ENCODE measurements at regions not wholly inside any gene's neighbourhood (a gene's known extent, or its start where the extent isn't known, plus 50 kb on each side); places are given as distances from the start of the nearest gene placed in this dataset.
"Not testable (repeated sequence)": the region's sequence is repeated elsewhere in the genome, so short reads cannot be mapped to it uniquely, and the experiment has no call there.

DNA sequence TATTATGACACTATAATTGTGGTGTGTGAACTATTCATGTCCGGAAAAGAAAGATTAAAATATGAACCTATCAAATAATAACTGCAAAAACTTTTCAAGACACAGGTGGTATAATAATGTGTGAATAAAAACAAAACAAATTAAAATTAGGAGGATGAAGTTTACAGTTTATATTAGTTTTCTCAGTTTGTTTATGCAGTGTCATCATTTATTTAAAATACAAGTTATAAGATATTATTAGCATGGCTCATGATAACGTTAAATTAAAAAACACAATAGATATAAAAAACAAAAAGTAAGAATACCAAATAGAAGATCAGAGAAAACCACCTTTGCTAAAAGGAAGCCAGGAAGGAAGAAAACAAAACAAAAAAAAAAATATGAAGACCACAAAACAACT is 963.8 kb upstream of the ALCAM start:
- in situ Hi-C loops (cut with MboI; ENCODE audit: low sequenced_read_pairs): no loop called here

- in situ Hi-C loops (cut with MboI; ENCODE audit: low sequenced_read_pairs): no loop called here
Observed at GRCh38 chr3:104411757-104412156, 955.0 kb upstream of the ALCAM start.

- in situ Hi-C loops (cut with MboI; ENCODE audit: low sequenced_read_pairs): no loop called here
Observed at GRCh38 chr3:104412608-104413580, 953.8 kb upstream of the ALCAM start.

- in situ Hi-C loops (cut with MboI; ENCODE audit: low sequenced_read_pairs): no loop called here
Observed at GRCh38 chr3:104428337-104428925, 938.3 kb upstream of the ALCAM start.

DNA sequence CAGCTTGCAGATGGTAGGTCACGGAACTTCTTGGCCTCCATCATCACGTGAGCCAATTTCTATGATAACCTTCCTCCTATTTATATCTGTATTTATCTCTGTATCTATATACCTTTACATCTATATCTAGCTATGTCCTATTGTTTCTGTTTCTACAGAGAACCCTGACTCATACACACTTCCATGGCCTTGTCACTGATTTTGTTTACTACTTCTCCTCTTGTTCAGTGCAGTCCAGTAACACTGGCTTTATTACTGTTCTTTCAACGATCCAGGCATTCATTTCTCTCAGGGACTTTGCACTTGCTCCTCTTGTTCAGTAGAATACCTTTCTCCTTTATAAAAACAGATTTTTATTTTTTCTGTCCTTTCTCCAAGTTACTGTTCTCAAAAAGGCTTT is 937.0 kb upstream of the ALCAM start:
- in situ Hi-C loops (cut with MboI; ENCODE audit: low sequenced_read_pairs): no loop called here

DNA sequence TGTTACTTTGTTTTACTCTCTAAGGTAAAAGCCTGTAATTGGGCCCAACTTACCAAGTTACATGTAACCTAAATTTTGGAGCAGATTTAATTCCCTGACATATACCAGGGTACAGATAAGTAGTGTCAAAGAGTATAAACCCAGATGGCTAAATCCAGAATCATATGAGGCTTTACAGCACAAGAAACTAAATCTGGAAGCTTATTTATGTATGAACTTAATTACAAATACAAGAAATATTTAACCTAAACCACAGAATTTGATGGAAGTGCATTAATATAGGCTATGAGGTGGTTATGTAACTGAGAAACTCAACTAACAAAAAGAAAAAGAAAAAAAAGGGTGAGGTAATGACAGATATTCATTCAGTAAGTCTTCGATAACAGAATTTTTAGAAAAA is 930.2 kb upstream of the ALCAM start:
- in situ Hi-C loops (cut with MboI; ENCODE audit: low sequenced_read_pairs): no loop called here

GRCh38 chr3:104437131-104437750 is 929.5 kb upstream of the ALCAM start:
- in situ Hi-C loops (cut with MboI; ENCODE audit: low sequenced_read_pairs): no loop called here

DNA sequence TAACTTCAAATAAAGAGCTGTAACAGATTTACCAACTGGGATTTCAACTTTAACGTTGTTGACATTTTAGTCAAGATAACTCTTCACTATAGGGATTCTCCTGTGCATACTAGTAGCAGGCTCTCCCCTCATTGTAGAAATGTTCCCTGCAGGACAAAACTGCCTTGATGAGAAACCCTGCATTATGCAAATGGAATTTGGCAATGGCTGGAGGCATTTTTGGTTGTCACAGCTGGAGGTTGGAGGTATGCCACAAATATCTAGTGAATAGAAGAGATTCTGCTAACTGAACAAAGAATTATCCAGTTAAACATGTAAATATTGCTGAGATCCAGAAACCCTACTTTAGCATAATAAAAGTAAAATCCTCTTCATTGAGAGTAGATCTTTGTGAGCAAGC is 928.8 kb upstream of the ALCAM start:
- in situ Hi-C loops (cut with MboI; ENCODE audit: low sequenced_read_pairs): no loop called here

- in situ Hi-C loops (cut with MboI; ENCODE audit: low sequenced_read_pairs): no loop called here
Observed at GRCh38 chr3:104438706-104439105, 928.0 kb upstream of the ALCAM start.

- in situ Hi-C loops (cut with MboI; ENCODE audit: low sequenced_read_pairs): not testable (repeated sequence)
Observed at GRCh38 chr3:104445252-104445919, 921.3 kb upstream of the ALCAM start.

- in situ Hi-C loops (cut with MboI; ENCODE audit: low sequenced_read_pairs): no loop called here
Observed at GRCh38 chr3:104447681-104448080, 919.0 kb upstream of the ALCAM start.

GRCh38 chr3:104452697-104453096 is 914.0 kb upstream of the ALCAM start:
- in situ Hi-C loops (cut with MboI; ENCODE audit: low sequenced_read_pairs): no loop called here

DNA sequence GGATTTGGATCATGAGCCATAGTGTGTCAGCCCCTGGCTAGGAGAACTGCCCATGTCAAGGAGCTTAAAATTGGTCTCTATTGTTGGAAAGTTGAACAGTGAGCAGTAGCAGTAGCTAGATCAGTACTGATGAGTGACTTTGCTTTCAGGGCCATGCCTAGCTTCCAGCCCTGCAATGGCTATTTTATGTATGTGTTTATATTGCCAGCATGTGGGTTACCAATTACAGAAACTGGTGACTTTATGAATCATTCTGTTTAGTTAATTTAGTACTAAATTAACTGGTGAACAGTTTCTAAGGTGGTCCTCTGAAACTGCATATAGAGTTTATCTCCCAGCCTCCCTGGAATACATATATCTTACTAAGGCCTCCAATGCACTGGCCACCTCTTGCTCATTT is 908.1 kb upstream of the ALCAM start:
- in situ Hi-C loops (cut with MboI; ENCODE audit: low sequenced_read_pairs): no loop called here

- in situ Hi-C loops (cut with MboI; ENCODE audit: low sequenced_read_pairs): no loop called here
Observed at GRCh38 chr3:104460477-104461406, 906.0 kb upstream of the ALCAM start.

GRCh38 chr3:104461431-104461830 is 905.3 kb upstream of the ALCAM start:
- in situ Hi-C loops (cut with MboI; ENCODE audit: low sequenced_read_pairs): no loop called here

- in situ Hi-C loops (cut with MboI; ENCODE audit: low sequenced_read_pairs): no loop called here
Observed at GRCh38 chr3:104472221-104472620, 894.5 kb upstream of the ALCAM start.

GRCh38 chr3:104474011-104474410 is 892.7 kb upstream of the ALCAM start:
- in situ Hi-C loops (cut with MboI; ENCODE audit: low sequenced_read_pairs): no loop called here

DNA sequence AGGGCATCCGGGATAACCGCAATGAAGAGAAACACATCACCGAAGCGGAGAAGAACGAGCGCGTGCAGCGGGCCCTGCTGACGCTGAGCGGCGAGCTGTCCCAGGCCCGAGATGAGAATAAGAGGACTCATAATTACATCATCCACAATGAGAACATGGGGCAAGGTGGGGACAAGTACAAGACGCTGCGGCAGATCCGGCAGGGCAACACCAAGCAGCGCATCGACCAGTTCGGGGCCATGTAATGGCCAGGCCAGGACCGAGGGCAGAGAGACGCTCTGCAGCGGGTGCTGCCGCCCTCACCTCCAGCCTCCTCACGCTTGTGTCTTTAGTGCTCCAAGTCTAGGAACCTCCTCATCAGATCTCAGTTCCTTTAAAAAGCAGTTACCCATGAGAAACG is 863.7 kb upstream of the ALCAM start:
- in situ Hi-C loops (cut with MboI; ENCODE audit: low sequenced_read_pairs): no loop called here

DNA sequence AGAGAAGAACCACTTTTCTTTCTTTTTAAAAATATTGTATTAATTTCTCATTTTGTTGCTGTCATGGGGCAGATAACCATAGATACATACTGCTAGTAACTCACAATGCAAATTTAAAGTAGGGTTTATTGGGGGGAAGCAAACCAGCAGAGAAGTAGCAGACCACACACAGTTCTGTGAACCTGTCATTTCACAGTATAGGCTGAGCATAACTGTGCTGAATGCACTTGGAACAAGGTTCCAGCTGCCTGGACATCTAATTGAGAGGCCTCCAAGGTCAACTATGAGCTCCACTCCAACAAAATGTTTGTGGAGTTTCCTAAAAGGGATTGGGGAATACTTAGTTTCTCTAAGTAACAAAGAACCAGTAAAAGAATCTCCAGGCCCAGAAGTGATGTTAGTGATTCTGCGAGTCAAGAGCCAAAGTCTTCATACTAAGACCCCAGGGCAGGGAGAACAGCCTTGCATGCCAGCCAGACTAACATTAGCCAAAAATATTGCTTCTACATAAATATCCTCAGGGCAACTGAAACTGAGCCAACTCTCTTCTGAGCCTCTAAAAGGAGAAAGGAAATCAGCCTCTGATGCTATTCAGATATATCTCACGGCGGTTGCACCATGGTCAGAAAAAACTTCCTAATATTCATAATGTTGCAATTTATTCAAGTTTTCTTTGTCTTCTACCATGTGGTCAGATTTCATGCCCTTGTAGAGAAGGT is 856.4 kb upstream of the ALCAM start:
- in situ Hi-C loops (cut with MboI; ENCODE audit: low sequenced_read_pairs): no loop called here

- in situ Hi-C loops (cut with MboI; ENCODE audit: low sequenced_read_pairs): no loop called here
Observed at GRCh38 chr3:104514371-104514770, 852.3 kb upstream of the ALCAM start.
